Activated CD8-positive, alpha-beta memory T cell treated with anti-CD3 and anti-CD28 coated beads for 36 hours (primary cell): ENCODE measurements at regions not wholly inside any gene's neighbourhood (a gene's known extent, or its start where the extent isn't known, plus 50 kb on each side); places are given as distances from the start of the nearest gene placed in this dataset.

Experiments
- CTCF ChIA-PET: fragments of 350-600 bp; sonication (Branson Sonifier 250); formaldehyde crosslinking; loops from one replicate; lab custom pipeline; 2021; ENCODE audit warnings: antibody characterized with exemption; lab: Charles Lee
- POLR2A ChIA-PET: fragments of 350-600 bp; sonication (Branson Sonifier 250); formaldehyde crosslinking; loops from one replicate; lab custom pipeline; 2021; ENCODE audit warnings: antibody characterized with exemption; lab: Charles Lee

- CTCF ChIA-PET: no interaction called here
- POLR2A ChIA-PET: no interaction called here
Measured at GRCh38 chr15:35596285-35596684, 50.3 kb upstream of the DPH6 start.

DNA sequence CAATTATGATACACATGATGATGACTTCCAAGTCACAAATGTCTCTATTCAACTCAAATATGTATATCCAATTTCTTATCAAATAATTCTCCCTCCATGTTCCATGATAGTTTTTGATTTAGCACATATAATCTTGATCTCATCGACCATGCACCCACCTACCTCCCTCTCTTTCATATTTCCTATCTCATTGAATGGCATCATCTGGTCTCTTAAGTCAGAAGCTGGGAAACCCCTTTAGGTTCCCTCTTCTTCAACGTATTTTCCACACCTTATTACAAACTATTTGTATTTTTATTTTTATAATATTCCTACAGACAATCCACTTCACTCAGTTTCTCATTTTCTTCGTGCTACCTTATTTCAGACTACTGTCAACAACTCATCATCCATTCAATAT lies 56.9 kb upstream of the DPH6 start:
- POLR2A ChIA-PET: no interaction called here
- CTCF ChIA-PET: no interaction called here

DNA sequence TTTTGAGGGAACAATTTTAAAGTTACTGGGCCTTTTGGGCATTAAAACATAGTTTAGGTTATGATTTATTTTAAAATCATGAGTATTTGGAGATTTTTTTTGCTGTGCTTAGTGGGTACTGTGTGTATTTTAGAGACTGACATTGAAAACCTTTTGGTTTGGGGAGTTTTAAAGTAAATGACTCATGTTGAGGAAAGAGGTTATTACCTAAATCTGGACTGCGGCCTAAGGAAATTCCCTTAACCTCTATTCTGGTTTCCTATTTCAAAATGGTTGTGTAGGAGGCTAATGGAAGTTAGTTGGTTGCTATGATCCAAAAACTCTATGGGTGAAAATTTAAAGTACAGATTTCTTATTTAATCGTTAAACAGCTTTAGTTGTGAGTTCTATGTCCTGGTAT lies 57.3 kb upstream of the DPH6 start:
- CTCF ChIA-PET: no interaction called here
- POLR2A ChIA-PET: no interaction called here

DNA sequence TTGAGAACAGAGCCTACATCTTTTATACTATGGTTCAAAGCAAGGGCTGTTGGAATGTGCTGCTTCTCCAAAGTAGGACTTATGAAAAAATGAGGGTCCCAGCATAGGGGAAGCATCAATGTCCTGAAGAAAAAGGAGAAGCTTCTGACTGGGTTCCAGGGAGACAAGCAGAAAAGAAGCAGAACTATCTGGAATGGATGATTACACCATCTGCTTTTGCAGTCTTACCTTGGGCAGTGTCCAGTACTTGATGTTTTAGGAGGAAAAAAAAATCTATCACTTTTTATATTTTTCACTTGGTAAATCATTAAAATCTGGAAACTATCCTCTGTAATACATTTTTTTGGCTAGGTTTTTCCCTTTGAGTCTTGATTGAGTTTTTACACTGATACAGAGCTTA lies 57.9 kb upstream of the DPH6 start:
- ChIA-PET CTCF (no interaction called here), POLR2A (no interaction called here)

DNA sequence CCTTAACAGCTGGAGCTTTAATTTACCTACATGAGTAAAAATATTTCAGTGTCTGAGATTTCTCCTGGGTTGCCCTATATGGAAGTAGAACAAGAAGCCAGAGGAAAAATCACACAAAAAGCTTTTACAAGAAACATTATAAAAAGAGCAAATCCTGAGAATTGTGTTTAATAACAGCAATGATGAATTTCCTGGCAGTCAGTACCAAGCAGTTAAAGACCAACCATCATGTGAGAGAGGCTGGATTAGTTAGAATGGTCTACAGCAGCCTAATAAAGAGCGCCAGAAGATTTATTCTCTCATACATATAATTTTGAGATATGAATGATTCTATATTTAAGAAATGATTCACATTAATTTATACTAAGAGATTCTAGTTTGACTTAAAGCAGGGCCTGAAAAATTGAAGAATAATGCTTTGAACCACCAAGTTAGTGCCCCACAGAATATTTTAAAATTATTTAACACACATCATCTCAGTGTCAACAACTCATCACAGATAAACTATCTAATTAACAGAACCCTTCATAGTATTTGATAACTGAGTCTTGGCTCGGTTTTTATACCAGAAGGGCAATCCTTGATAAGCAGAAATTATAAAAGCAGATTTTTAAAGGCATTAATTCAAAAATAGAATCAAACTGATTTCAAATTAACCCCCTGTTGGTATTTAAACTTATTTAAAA lies 59.9 kb upstream of the DPH6 start:
- POLR2A ChIA-PET: no interaction called here
- CTCF ChIA-PET: no interaction called here

GRCh38 chr15:35606450-35606779 lies 60.5 kb upstream of the DPH6 start:
- CTCF ChIA-PET: no interaction called here
- POLR2A ChIA-PET: no interaction called here

DNA sequence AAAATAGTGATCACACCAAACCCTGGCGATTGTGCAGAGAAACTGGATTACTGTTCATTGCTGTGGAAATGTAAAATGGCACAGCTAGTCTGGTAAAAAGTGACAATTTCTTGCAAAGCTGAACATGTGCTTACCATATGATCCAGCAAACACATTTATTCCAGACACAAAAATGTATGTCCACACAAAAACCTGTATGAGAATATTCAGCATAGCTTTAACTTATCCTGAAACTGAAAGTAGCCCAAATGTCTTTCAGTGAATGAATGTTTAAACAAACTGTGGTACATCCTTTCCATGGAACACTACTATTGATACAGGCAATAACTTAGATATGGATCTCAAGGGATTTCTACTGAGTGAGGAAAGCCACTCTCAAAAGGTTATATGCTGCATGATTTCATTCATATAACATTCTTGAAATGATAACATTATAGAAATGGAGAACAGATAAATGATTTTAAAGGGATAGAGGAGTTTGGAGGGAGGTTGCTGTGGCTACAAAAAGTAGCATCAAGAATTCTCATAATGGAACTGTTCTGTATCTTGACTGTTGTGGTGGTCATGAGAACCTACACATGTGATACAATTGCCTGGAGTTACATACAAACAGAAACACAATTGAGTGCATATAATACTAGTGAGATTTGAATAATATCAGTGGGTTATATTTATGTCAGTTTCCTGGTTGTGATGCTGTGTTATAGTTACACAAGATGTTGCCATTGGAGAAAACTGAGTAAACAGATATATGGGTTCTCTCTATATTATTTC lies 70.7 kb upstream of the DPH6 start:
- CTCF ChIA-PET: no interaction called here
- POLR2A ChIA-PET: no interaction called here

GRCh38 chr15:35618260-35619188 lies 72.6 kb upstream of the DPH6 start:
- CTCF ChIA-PET: no interaction called here
- POLR2A ChIA-PET: no interaction called here

DNA sequence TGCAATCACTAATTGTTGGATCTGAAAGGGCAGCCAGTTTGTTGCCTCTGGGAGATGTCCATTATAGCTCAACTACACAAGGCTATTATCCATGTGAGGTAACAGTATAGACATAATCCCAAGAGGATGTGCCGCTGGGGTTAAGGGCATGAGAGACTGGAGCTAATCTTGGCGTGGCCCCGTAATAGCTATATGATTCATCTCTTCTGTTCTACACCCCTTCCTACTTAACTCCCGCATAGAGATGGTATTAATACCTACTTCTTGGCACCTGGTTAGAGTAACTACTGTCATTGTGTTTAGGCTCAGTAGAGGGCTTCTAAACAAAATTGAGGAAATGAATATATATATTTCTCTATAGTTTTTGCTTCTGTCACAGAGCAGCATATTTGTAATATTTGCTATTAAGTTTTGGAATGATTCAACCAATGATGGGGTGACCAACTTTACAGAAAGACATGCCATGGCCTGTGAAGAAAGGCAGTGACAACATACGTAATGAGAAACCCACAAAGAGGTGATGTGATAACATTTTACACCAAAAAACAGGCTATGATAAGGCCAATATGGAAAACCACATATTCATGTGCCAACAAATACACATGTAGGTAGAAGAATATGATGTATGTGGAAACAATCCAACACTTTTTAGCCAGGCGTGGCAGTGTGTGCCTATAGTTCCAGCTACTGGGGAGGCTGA lies 76.8 kb upstream of the DPH6 start:
- ChIA-PET POLR2A (no interaction called here), CTCF (no interaction called here)

DNA sequence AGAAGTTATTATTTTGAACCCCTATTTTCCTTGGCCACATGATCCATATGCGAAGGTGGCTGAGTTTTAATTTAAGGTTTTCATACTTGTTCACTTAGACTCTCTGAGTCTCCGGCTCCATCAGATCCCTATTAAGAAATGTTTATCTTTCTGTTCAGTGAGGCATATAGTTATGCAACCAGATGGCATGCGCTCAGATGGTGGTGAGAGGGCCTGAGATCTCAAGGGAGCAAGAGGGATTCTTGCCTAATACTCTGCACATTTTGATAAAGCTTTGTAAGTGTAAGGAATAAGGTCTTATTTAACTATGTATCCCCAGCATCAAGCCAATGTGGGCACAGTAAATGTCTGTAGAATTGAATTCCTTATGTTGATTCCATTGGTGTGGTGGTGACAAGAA lies 78.9 kb upstream of the DPH6 start:
- ChIA-PET POLR2A (no interaction called here), CTCF (interaction anchor here (0.6 kb wide), 1 partner anchor 633 kb away, joined by 3 read pairs; no protein-coding TSS in a partner anchor)

DNA sequence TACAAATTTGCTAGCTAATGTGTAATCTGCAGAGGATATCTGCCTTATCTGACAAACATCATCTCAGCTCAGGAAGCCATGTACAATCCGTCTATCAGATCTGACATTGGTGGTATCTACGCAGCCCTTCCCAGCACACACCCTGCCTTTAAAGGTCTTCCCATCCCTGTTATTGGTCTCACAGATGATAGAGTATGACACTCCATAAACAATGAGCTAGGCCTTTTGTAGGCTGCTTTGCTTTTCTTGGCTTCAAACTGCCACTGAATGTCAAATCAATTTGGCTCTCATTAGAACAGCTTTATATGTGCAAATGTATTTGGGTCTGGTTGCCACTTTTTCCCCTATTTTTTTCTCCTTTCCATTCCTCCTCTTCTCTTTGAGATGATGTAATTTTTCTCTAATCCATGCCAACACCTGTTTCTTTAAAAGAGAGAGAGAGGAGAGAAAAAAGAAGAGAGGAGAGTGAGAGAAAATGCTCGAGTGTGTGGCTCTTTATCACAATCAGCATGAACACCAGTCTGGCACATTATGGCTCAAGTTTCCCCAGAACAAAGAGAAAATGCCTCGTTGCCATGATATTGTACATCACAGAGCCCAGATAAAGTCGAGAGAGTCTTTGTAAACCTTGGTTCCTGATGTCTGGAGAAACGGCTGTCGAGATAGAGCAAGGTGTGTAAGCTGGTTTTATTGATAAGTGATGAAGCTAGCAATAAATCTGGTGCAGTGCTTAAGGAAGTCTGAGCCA lies 80.8 kb upstream of the DPH6 start:
- ChIA-PET CTCF (no interaction called here), POLR2A (no interaction called here)

- POLR2A ChIA-PET: no interaction called here
- CTCF ChIA-PET: no interaction called here
Measured at GRCh38 chr15:35627696-35628095, 81.7 kb upstream of the DPH6 start.

DNA sequence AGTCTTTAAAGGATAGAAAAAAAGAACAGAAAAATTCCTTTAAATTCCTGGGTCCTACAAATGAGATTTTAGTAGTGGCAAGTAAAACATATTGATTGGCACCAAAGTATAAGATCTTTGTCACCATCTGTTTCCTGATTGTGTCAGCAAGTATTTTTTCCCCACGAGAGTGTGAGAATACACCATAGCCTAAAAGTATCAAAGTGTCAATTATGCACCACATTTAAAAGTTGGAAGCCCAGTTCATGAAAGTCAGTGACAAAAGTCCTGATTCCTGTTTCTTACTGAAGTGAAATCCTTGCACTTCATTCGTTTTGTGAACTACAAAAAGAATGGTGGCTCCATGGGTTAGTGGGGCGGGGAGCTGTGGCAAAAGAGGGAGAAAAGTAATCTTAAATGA lies 83.8 kb upstream of the DPH6 start:
- POLR2A ChIA-PET: no interaction called here
- CTCF ChIA-PET: no interaction called here

GRCh38 chr15:35630532-35630931 lies 84.6 kb upstream of the DPH6 start:
- POLR2A ChIA-PET: no interaction called here
- CTCF ChIA-PET: no interaction called here

GRCh38 chr15:35630985-35631384 lies 85.0 kb upstream of the DPH6 start:
- POLR2A ChIA-PET: no interaction called here
- CTCF ChIA-PET: no interaction called here

GRCh38 chr15:35633677-35634076 lies 87.7 kb upstream of the DPH6 start:
- POLR2A ChIA-PET: no interaction called here
- CTCF ChIA-PET: no interaction called here

DNA sequence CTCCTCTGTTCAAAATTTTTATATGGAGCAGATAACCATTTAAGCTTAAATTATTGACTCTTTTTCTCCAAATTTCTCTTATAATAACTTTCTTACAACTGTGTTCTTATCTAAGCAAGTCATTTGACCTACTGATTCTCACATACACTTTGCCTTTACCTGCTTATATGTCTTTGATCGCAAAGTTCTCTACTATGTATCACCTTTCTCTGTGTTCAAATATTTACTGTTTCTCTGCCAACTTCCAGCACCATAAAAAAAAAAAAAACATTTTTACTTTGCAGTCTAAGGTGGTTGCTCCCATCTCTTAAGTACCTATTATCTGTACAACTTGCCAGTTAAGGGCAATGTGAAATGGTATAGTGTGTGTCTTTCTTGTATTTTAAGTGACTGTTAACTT lies 100.8 kb upstream of the DPH6 start:
- ChIA-PET CTCF (no interaction called here), POLR2A (no interaction called here)

GRCh38 chr15:35647303-35647702 lies 101.3 kb upstream of the DPH6 start:
- CTCF ChIA-PET: no interaction called here

GRCh38 chr15:35648941-35649340 lies 103.0 kb upstream of the DPH6 start:
- POLR2A ChIA-PET: no interaction called here
- CTCF ChIA-PET: no interaction called here

More at GRCh38 chr15:35647303-35647702, 101.3 kb upstream of the DPH6 start:
- POLR2A ChIA-PET: no interaction called here
